ENCODE measurements at regions not wholly inside any gene's neighbourhood (a gene's known extent, or its start where the extent isn't known, plus 50 kb on each side); places are given as distances from the start of the nearest gene placed in this dataset.

DNA sequence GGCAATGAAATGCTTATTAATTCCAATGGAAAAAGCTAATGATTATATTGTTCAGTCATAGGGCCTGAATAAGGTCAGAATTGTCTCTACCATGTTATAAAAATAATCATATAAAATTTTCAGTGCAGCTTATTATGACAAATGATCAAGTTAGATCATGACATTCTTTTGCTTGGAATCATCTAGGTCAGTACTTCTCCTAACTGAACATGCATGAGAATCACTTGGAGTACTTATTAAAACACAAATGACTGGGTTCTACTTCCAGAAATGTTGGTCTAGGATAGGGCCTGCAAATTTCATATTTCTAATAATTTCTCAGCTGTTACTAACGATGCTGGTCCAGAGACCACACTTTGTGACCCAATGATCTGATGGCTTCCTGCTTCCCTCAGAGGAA, 806.0 kb upstream of the ZNF608 start:
- peaks cover 0 to 4% (median 0%) of the 10 kb centered on the region in 3 donors for H3K4me1 ChIP-seq (ENCODE audit: control insufficient read depth in 3 of 3, insufficient read depth in 3 of 3, low read length in 3 of 3)
- no peaks in the 10 kb centered on the region for H3K27me3 ChIP-seq (ENCODE audit: control insufficient read depth in 3 of 3, insufficient read depth in 3 of 3, low read length in 3 of 3)
- no peak overlapping the region for H3K9ac ChIP-seq (ENCODE audit: low read depth in 1 of 3, low read length in 3 of 3)
- no peak overlapping the region for H3K27ac ChIP-seq (ENCODE audit: low read depth, low read length)
- H3K9me3 ChIP-seq (ENCODE audit: control insufficient read depth in 3 of 3, low read length in 3 of 3): no peaks in the 10 kb centered on the region
- H3K36me3 ChIP-seq (ENCODE audit: control insufficient read depth in 3 of 3, insufficient read depth in 3 of 3, low read length in 3 of 3): no peaks in the 10 kb centered on the region
- no peak overlapping the region for H3K4me3 ChIP-seq (ENCODE audit: low read length in 3 of 3)

DNA sequence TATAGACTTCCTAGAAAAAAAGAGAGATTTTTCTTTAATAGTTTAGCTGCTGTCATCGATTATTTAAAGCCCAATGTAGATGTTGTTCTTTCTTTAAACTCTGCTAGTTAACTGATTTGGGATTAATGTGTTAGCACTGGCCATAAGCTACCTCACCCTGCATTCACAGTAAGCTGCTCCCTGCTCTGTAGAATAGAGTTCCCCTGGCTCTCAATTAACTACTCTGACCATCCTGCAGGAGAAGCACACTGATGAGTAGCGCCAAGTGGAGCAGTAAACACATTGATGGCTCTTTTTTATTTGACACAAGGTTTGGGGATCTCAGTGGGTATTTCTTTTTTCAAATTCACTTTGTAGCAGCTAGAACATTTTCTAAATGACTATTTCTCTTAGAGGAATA, 807.9 kb upstream of the ZNF608 start:
- no peak overlapping the region for H3K4me3 ChIP-seq (ENCODE audit: low read length in 3 of 3)
- H3K4me1 ChIP-seq (ENCODE audit: control insufficient read depth in 3 of 3, insufficient read depth in 3 of 3, low read length in 3 of 3): peaks cover 0 to 2% (median 0%) of the 10 kb centered on the region in 3 donors
- no peak overlapping the region for H3K9ac ChIP-seq (ENCODE audit: low read depth in 1 of 3, low read length in 3 of 3)
- H3K27ac ChIP-seq (ENCODE audit: low read depth, low read length): no peak overlapping the region
- no peaks in the 10 kb centered on the region for H3K27me3 ChIP-seq (ENCODE audit: control insufficient read depth in 3 of 3, insufficient read depth in 3 of 3, low read length in 3 of 3)
- no peaks in the 10 kb centered on the region for H3K36me3 ChIP-seq (ENCODE audit: control insufficient read depth in 3 of 3, insufficient read depth in 3 of 3, low read length in 3 of 3)
- no peaks in the 10 kb centered on the region for H3K9me3 ChIP-seq (ENCODE audit: control insufficient read depth in 3 of 3, low read length in 3 of 3)

DNA sequence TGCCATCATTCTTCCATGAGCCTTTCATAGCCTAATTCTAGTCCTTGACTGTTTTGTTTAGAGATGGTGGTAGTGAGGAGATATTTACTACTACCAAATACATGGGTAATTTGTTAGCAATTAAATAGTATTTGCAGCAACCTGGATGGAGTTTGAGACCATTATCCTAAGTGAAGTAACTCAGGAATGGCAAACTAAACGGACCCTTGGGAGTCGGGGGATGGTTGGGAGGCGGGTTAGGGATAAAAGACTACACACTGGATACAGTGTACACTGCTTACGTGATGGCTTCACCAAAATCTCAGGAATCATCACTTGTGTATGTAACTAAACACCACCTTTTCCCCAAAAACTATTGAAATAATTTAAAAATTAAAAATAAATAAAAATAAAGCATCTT, 809.2 kb upstream of the ZNF608 start:
- Histone ChIP-seq H3K4me1 (ENCODE audit: control insufficient read depth in 3 of 3, insufficient read depth in 3 of 3, low read length in 3 of 3) (no peaks in the 10 kb centered on the region), H3K9ac (ENCODE audit: low read depth in 1 of 3, low read length in 3 of 3) (no peak overlapping the region), H3K27ac (ENCODE audit: low read depth, low read length) (no peak overlapping the region), H3K36me3 (ENCODE audit: control insufficient read depth in 3 of 3, insufficient read depth in 3 of 3, low read length in 3 of 3) (no peaks in the 10 kb centered on the region), H3K4me3 (ENCODE audit: low read length in 3 of 3) (no peak overlapping the region), H3K27me3 (ENCODE audit: control insufficient read depth in 3 of 3, insufficient read depth in 3 of 3, low read length in 3 of 3) (no peaks in the 10 kb centered on the region), H3K9me3 (ENCODE audit: control insufficient read depth in 3 of 3, low read length in 3 of 3) (no peaks in the 10 kb centered on the region)

DNA sequence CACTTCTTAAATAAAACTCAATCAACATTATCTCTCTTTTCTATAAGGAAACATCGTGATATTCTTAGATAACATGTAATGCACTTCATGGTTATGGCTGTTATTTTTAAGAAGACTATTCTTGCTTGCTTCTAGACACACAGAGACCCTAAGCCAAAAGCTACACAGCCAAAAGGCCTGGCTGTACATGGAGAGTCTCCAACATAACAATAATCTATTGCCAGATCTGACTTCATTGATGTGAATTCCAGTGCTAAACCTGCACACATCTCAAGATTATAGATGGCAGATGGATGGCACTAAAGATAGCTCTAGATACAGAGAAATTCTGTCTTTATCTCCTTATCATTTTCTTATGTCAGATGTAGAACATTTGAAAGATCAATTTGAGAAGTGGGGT, 811.6 kb upstream of the ZNF608 start:
- Histone ChIP-seq H3K9ac (ENCODE audit: low read depth in 1 of 3, low read length in 3 of 3) (no peak overlapping the region), H3K4me3 (ENCODE audit: low read length in 3 of 3) (no peak overlapping the region), H3K4me1 (ENCODE audit: control insufficient read depth in 3 of 3, insufficient read depth in 3 of 3, low read length in 3 of 3) (no peaks in the 10 kb centered on the region), H3K27me3 (ENCODE audit: control insufficient read depth in 3 of 3, insufficient read depth in 3 of 3, low read length in 3 of 3) (no peaks in the 10 kb centered on the region), H3K9me3 (ENCODE audit: control insufficient read depth in 3 of 3, low read length in 3 of 3) (no peaks in the 10 kb centered on the region), H3K27ac (ENCODE audit: low read depth, low read length) (no peak overlapping the region), H3K36me3 (ENCODE audit: control insufficient read depth in 3 of 3, insufficient read depth in 3 of 3, low read length in 3 of 3) (no peaks in the 10 kb centered on the region)

DNA sequence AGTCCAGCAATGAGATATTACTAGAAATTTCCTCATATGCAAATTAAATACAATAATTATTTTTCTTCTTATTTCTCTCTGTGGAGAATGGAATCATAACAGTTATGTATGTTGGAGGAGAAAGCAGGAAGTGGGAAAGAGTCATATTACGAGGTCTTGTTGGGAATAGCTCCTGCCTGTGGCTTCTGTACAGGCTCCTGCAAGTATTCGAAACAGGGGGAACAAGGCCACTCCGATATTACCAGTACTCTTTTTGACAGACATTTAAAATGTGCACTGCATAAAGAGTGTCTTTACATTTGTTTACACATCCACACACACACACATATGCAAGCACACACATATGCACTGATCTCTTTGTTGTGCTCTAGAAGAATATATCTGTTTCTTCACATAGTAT, 812.0 kb upstream of the ZNF608 start:
- H3K9ac ChIP-seq (ENCODE audit: low read depth in 1 of 3, low read length in 3 of 3): no peak overlapping the region
- H3K4me1 ChIP-seq (ENCODE audit: control insufficient read depth in 3 of 3, insufficient read depth in 3 of 3, low read length in 3 of 3): no peaks in the 10 kb centered on the region
- H3K9me3 ChIP-seq (ENCODE audit: control insufficient read depth in 3 of 3, low read length in 3 of 3): no peaks in the 10 kb centered on the region
- no peak overlapping the region for H3K4me3 ChIP-seq (ENCODE audit: low read length in 3 of 3)
- H3K36me3 ChIP-seq (ENCODE audit: control insufficient read depth in 3 of 3, insufficient read depth in 3 of 3, low read length in 3 of 3): no peaks in the 10 kb centered on the region
- H3K27ac ChIP-seq (ENCODE audit: low read depth, low read length): no peak overlapping the region
- no peaks in the 10 kb centered on the region for H3K27me3 ChIP-seq (ENCODE audit: control insufficient read depth in 3 of 3, insufficient read depth in 3 of 3, low read length in 3 of 3)

DNA sequence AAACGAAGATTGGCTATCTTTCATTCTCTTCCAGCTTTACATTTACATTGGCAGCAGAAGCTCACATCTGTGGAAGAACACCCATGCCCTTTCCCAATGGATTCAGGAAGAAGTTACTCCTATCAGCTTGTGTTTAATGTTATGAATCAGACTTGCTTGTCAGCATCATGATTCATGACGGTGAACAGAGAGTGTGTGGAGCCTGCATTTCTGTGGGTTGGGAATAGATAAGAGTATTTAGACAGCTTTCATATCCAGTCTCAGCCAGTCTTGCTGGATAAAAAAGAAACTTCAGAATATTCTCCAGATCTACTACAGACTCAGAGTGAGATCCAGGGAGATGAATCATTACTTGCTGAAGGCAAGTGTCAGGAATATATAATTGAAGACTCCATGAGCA, 812.9 kb upstream of the ZNF608 start:
- no peaks in the 10 kb centered on the region for H3K27me3 ChIP-seq (ENCODE audit: control insufficient read depth in 3 of 3, insufficient read depth in 3 of 3, low read length in 3 of 3)
- H3K9ac ChIP-seq (ENCODE audit: low read depth in 1 of 3, low read length in 3 of 3): no peak overlapping the region
- no peaks in the 10 kb centered on the region for H3K9me3 ChIP-seq (ENCODE audit: control insufficient read depth in 3 of 3, low read length in 3 of 3)
- H3K4me3 ChIP-seq (ENCODE audit: low read length in 3 of 3): no peak overlapping the region
- no peaks in the 10 kb centered on the region for H3K36me3 ChIP-seq (ENCODE audit: control insufficient read depth in 3 of 3, insufficient read depth in 3 of 3, low read length in 3 of 3)
- H3K27ac ChIP-seq (ENCODE audit: low read depth, low read length): no peak overlapping the region
- no peaks in the 10 kb centered on the region for H3K4me1 ChIP-seq (ENCODE audit: control insufficient read depth in 3 of 3, insufficient read depth in 3 of 3, low read length in 3 of 3)

DNA sequence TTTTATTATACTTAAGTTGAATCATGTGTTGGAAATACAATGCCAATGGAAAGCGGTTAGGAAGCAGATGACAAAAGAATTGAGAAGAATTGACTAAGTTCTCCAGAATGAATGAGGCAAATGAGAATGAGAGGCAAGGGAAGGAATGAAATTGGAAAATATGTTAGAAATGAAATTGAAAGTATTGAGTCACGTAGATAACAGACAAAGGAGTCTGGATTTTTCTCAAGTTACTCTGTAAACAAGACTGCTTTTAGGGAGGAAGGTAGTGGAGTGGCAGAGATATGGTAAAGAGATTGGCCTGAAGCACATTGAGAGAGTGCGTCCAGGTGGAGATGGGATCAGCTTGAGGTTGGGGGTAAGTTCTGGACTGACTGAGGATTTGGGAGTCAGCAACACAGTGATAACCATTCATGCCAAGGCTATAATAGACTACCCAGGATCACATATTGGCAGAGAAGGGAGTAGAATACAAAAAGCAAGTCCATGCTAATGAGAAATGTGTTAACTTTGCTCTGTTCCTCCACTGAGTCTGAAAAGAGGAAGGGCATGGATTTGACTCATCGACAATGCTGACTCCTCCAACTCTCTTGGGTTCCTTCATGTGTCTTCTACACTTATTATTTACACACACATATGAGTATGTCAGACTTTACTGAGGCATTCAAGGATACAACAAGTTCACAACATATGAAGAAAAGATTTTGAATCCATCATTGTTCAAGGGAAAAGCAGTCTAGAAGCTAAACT, 814.2 kb upstream of the ZNF608 start:
- no peaks in the 10 kb centered on the region for H3K4me1 ChIP-seq (ENCODE audit: control insufficient read depth in 3 of 3, insufficient read depth in 3 of 3, low read length in 3 of 3)
- no peak overlapping the region for H3K9ac ChIP-seq (ENCODE audit: low read depth in 1 of 3, low read length in 3 of 3)
- no peaks in the 10 kb centered on the region for H3K27me3 ChIP-seq (ENCODE audit: control insufficient read depth in 3 of 3, insufficient read depth in 3 of 3, low read length in 3 of 3)
- no peak overlapping the region for H3K27ac ChIP-seq (ENCODE audit: low read depth, low read length)
- H3K36me3 ChIP-seq (ENCODE audit: control insufficient read depth in 3 of 3, insufficient read depth in 3 of 3, low read length in 3 of 3): no peaks in the 10 kb centered on the region
- H3K4me3 ChIP-seq (ENCODE audit: low read length in 3 of 3): no peak overlapping the region
- no peaks in the 10 kb centered on the region for H3K9me3 ChIP-seq (ENCODE audit: control insufficient read depth in 3 of 3, low read length in 3 of 3)

DNA sequence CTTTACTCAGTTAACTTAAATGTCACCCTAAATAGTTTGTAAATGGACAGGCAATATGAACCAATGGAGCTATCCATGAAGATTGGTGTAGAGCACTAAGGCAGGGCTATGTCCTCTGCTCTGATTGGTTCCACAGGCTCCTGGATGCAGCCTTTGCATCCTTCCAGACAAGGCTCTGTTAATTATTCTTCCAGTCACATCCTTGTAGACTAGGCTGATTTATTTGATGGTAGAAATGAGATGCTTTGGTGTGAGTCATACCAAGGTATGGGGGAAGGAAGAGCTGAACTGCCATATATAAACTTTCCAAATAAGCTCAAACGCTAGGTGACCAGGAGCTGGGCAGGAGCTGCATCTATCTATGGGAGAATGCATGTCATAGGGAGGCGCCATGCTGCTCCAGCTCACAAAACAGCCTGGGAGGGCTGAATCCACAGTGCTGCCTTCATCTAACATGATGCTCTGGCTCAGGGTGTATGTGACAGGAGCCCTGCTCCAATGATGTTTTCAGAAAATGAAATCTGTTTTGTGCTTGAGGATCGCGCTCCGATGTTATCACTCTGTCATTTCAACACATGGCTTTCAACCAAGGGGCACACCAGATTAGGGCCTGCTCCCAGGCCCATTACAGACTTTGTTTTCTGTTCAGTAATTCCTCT, 818.0 kb upstream of the ZNF608 start:
- Histone ChIP-seq H3K9ac (ENCODE audit: low read depth in 1 of 3, low read length in 3 of 3) (no peak overlapping the region), H3K27me3 (ENCODE audit: control insufficient read depth in 3 of 3, insufficient read depth in 3 of 3, low read length in 3 of 3) (no peaks in the 10 kb centered on the region), H3K36me3 (ENCODE audit: control insufficient read depth in 3 of 3, insufficient read depth in 3 of 3, low read length in 3 of 3) (no peaks in the 10 kb centered on the region), H3K27ac (ENCODE audit: low read depth, low read length) (no peak overlapping the region), H3K4me1 (ENCODE audit: control insufficient read depth in 3 of 3, insufficient read depth in 3 of 3, low read length in 3 of 3) (no peaks in the 10 kb centered on the region), H3K4me3 (ENCODE audit: low read length in 3 of 3) (no peak overlapping the region), H3K9me3 (ENCODE audit: control insufficient read depth in 3 of 3, low read length in 3 of 3) (no peaks in the 10 kb centered on the region)

DNA sequence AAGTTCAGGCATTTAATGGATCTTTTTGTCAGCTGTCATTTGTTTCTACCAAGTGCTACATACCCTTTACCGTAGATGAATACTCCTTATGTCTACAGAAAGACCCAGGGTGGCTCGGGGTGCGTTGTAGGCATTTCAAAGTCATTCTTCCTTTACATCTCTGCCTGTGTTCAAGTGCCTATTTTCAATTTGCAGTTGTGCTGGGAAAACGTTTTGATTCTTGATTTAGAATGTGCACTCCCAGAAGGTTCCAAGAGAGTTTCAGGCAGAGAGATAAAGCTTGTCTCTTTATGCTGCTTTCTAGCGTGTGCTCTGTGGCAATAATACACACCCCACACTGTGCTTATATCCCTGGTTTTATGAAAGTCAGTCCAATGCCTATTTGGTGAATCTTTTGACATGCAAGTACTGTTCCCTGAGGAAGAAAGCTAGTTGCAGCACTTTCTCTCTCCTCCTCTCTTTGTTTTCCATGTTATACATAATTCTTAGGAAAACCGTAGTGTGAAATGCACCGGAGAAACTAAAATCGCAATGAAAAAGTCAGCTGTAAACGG, 828.1 kb upstream of the ZNF608 start:
- H3K4me1 ChIP-seq (ENCODE audit: control insufficient read depth in 3 of 3, insufficient read depth in 3 of 3, low read length in 3 of 3): no peaks in the 10 kb centered on the region
- no peaks in the 10 kb centered on the region for H3K9me3 ChIP-seq (ENCODE audit: control insufficient read depth in 3 of 3, low read length in 3 of 3)
- H3K4me3 ChIP-seq (ENCODE audit: low read length in 3 of 3): no peak overlapping the region
- no peaks in the 10 kb centered on the region for H3K36me3 ChIP-seq (ENCODE audit: control insufficient read depth in 3 of 3, insufficient read depth in 3 of 3, low read length in 3 of 3)
- no peak overlapping the region for H3K9ac ChIP-seq (ENCODE audit: low read depth in 1 of 3, low read length in 3 of 3)
- no peak overlapping the region for H3K27ac ChIP-seq (ENCODE audit: low read depth, low read length)
- no peaks in the 10 kb centered on the region for H3K27me3 ChIP-seq (ENCODE audit: control insufficient read depth in 3 of 3, insufficient read depth in 3 of 3, low read length in 3 of 3)

DNA sequence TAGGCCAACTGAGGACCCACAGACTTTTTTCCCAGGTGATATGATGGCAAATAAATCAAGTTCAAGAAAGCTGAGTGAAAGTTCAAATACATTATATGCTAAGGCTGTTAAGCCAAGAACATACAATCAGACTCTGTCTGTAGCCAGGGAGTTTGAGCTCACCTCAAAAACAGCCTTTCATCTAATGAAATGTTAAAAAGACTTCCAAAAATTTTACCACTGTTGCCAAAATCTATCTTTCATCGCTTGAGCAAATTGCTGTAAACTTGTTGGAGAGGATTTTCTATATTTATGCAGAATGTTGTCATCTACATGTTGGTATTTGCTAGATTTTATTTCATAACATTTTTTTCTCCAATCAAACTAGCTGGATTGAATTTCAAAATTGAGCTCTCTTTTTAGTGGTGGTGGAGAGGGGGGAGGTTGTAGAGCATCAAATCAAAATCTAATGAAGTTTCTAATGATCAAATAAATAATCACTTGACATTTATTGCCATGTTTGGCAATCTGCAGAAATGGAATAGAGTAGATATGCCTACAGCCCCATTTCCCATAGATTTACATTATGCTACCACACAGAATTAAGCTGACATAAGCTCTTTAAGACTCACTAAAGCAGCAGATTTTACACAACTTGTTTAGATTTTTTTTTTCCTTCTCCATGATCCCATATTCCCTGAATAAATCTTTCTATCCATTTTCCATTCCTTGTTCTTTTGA, 828.9 kb upstream of the ZNF608 start:
- Histone ChIP-seq H3K27ac (ENCODE audit: low read depth, low read length) (no peak overlapping the region), H3K9ac (ENCODE audit: low read depth in 1 of 3, low read length in 3 of 3) (no peak overlapping the region), H3K9me3 (ENCODE audit: control insufficient read depth in 3 of 3, low read length in 3 of 3) (no peaks in the 10 kb centered on the region), H3K36me3 (ENCODE audit: control insufficient read depth in 3 of 3, insufficient read depth in 3 of 3, low read length in 3 of 3) (no peaks in the 10 kb centered on the region), H3K27me3 (ENCODE audit: control insufficient read depth in 3 of 3, insufficient read depth in 3 of 3, low read length in 3 of 3) (no peaks in the 10 kb centered on the region), H3K4me3 (ENCODE audit: low read length in 3 of 3) (no peak overlapping the region), H3K4me1 (ENCODE audit: control insufficient read depth in 3 of 3, insufficient read depth in 3 of 3, low read length in 3 of 3) (no peaks in the 10 kb centered on the region)
